Fibroblast of mammary gland (primary cell): ENCODE measurements at regions not wholly inside any gene's neighbourhood (a gene's known extent, or its start where the extent isn't known, plus 50 kb on each side); places are given as distances from the start of the nearest gene placed in this dataset.
A peak's percentile ranks its signal among the peaks of the same experiment; 100 is the strongest.

Source experiments
- DNase-seq: peaks from one replicate; pipeline ENCODE4 v3.0.0-alpha.2; 2010; ENCODE audit warnings: low read depth
- H3K4me3 ChIP-seq: 2 replicates; pipeline ENCODE4 v1.5.1; 2011; ENCODE audit warnings: low read depth, mild to moderate bottlenecking, low read length, moderate library complexity; ENCODE audit not compliant: control insufficient read depth
- TF ChIP-seq, protein P1 (sequence below): conservative IDR thresholded peaks from 2 replicates; pipeline ENCODE4 v1.5.1; 2011; ENCODE audit warnings: low read depth, low read length, inconsistent platforms; ENCODE audit not compliant: control insufficient read depth, insufficient read depth

- no peak overlapping the region for H3K4me3 ChIP-seq
- DNase-seq, result no peak
- TF ChIP-seq, protein P1, sequence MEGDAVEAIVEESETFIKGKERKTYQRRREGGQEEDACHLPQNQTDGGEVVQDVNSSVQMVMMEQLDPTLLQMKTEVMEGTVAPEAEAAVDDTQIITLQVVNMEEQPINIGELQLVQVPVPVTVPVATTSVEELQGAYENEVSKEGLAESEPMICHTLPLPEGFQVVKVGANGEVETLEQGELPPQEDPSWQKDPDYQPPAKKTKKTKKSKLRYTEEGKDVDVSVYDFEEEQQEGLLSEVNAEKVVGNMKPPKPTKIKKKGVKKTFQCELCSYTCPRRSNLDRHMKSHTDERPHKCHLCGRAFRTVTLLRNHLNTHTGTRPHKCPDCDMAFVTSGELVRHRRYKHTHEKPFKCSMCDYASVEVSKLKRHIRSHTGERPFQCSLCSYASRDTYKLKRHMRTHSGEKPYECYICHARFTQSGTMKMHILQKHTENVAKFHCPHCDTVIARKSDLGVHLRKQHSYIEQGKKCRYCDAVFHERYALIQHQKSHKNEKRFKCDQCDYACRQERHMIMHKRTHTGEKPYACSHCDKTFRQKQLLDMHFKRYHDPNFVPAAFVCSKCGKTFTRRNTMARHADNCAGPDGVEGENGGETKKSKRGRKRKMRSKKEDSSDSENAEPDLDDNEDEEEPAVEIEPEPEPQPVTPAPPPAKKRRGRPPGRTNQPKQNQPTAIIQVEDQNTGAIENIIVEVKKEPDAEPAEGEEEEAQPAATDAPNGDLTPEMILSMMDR, result no peak
Observed at GRCh38 chr15:25613134-25613533, 174.3 kb upstream of the UBE3A start.

DNA sequence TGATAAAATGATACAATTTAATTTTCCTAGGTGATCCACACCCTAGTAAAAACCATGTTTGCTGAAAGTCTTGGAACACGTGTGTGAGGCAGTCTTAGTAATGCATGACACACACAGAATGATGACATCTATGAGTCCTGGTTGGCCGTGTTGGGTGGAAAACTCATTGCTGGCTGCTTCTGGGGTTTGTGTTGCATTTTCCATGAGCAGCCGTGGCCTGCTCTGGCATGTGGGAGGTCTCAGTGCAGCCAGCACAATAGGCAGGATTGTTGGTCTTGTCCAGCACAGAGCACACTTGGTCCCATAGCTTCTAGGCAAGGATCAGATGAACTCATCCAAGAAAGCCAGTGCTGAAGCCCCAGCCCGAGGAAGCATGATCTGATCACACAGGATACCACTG, 172.8 kb upstream of the UBE3A start:
- no peak overlapping the region for H3K4me3 ChIP-seq
- DNase-seq, result peak; percentile 86

GRCh38 chr15:25609371-25609770, 170.5 kb upstream of the UBE3A start:
- TF ChIP-seq, protein P1, result no peak
- DNase-seq, result peak; percentile 11
- no peak overlapping the region for H3K4me3 ChIP-seq

More for the DNA sequence above, 172.8 kb upstream of the UBE3A start:
- TF ChIP-seq, protein P1, result no peak

DNA sequence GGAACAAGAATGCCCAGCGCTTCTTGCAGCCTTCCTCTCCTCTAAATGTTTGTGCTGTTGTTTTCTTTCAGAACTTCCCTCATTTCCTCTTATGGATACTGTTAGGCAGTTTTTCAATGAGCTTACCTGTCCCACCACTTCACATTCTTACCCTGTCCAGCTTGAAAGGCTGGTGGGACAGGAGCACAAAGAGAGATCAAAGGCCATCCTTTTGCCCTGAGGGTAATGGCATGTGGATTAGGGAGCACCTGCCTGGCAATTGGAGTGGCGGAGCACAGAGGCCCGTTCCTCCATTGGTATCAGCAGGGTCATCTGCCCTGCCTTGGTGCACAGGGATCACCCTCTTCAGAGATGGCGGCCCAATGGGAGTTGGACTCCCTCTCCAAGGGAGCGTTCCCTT, 170.1 kb upstream of the UBE3A start:
- no peak for DNase-seq
- H3K4me3 ChIP-seq, result no peak overlapping the region
- TF ChIP-seq, protein P1, result no peak

- TF ChIP-seq, protein P1, result no peak
- no peak overlapping the region for H3K4me3 ChIP-seq
- no peak for DNase-seq
Observed at GRCh38 chr15:25605151-25605550, 166.3 kb upstream of the UBE3A start.

GRCh38 chr15:25600751-25601150, 161.9 kb upstream of the UBE3A start:
- no peak overlapping the region for H3K4me3 ChIP-seq
- TF ChIP-seq, protein P1, result no peak
- peak; percentile 26 for DNase-seq

DNA sequence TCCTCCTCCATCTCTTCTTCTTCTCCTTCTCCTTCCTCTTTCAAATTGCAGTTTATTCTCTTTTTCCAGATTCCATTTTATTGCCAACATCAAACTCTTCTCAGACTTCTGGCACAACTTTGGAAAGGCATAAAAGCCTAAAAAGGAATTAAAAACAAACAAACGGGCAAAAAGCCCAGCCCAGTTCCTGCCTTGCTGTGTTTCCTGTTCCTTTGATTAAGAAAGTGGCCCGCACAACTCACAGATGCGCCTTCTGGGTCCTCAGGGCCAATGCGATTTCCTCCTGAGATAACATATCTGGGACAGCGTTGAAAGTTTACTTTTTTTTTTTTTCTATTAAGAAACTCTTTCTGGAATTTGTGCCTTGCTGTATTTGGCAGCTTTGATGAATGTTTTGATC, 158.7 kb upstream of the UBE3A start:
- TF ChIP-seq, protein P1, result no peak
- DNase-seq, result peak; percentile 2
- H3K4me3 ChIP-seq, result no peak overlapping the region
